ENCODE measurements at regions not wholly inside any gene's neighbourhood (a gene's known extent, or its start where the extent isn't known, plus 50 kb on each side); places are given as distances from the start of the nearest gene placed in this dataset.

GRCh38 chr4:11693693-11694092, 265.0 kb upstream of the HS3ST1 start:
- ATAC-seq (no peak), DNase-seq (no peak)
- intact Hi-C loops (cut with DNase I): no loop called here
- Histone ChIP-seq H3K36me3 (no peaks in the 10 kb centered on the region), H3K27ac (no peak overlapping the region), H3K4me3 (no peak overlapping the region), H3K4me1 (peaks cover 0 to 17% (median 4%) of the 10 kb centered on the region in 9 donors), H3K9me3 (peaks cover 0 to 24% (median 8%) of the 10 kb centered on the region in 11 donors), H3K27me3 (no peaks in the 10 kb centered on the region)
- WGBS, 2 donors: 38 to 39% methylated on average over 2 of the region's 2 CpGs
- TF ChIP-seq, protein P1, sequence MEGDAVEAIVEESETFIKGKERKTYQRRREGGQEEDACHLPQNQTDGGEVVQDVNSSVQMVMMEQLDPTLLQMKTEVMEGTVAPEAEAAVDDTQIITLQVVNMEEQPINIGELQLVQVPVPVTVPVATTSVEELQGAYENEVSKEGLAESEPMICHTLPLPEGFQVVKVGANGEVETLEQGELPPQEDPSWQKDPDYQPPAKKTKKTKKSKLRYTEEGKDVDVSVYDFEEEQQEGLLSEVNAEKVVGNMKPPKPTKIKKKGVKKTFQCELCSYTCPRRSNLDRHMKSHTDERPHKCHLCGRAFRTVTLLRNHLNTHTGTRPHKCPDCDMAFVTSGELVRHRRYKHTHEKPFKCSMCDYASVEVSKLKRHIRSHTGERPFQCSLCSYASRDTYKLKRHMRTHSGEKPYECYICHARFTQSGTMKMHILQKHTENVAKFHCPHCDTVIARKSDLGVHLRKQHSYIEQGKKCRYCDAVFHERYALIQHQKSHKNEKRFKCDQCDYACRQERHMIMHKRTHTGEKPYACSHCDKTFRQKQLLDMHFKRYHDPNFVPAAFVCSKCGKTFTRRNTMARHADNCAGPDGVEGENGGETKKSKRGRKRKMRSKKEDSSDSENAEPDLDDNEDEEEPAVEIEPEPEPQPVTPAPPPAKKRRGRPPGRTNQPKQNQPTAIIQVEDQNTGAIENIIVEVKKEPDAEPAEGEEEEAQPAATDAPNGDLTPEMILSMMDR (IDR thresholded peaks at IDR 0.05): no peak

GRCh38 chr4:11691236-11691635, 262.5 kb upstream of the HS3ST1 start:
- WGBS, 2 donors: 74 to 80% methylated on average over 3 of the region's 3 CpGs
- Histone ChIP-seq H3K4me1 (peaks cover 0 to 6% (median 0%) of the 10 kb centered on the region in 9 donors), H3K36me3 (no peaks in the 10 kb centered on the region), H3K4me3 (no peak overlapping the region), H3K27ac (no peak overlapping the region), H3K9me3 (peaks cover 0 to 24% (median 8%) of the 10 kb centered on the region in 11 donors), H3K27me3 (no peaks in the 10 kb centered on the region)
- DNase-seq (no peak), ATAC-seq (no peak)
- TF ChIP-seq, protein P1 (IDR thresholded peaks at IDR 0.05): no peak
- intact Hi-C loops (cut with DNase I): no loop called here

DNA sequence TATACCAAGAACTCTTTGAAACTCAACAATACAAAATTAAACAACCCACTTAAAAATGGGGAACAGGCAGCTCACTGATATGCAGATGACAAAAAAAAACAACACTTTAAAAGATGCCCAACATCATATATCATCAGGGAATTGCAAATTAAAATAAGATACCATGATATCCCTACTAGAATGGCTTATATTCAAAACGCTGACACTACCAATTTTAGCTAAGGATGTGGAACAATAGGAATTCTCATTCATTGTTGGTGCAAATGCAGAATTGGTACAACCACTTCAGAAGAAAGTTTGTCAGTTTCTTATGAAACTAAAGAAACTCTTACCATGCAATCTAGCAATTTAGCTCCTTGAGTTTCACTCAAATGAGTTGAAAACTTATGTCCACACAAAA, 259.0 kb upstream of the HS3ST1 start:
- WGBS, 2 donors: 85 to 91% methylated on average over 1 of the region's 1 CpG
- Histone ChIP-seq H3K27ac (no peak overlapping the region), H3K4me3 (no peak overlapping the region), H3K36me3 (no peaks in the 10 kb centered on the region), H3K9me3 (peaks cover 0 to 6% (median 0%) of the 10 kb centered on the region in 11 donors), H3K4me1 (peaks cover 0 to 6% (median 0%) of the 10 kb centered on the region in 9 donors), H3K27me3 (no peaks in the 10 kb centered on the region)
- TF ChIP-seq, protein P1 (IDR thresholded peaks at IDR 0.05): no peak
- intact Hi-C loops (cut with DNase I): no loop called here
- ATAC-seq (no peak), DNase-seq (no peak)

GRCh38 chr4:11685481-11685880, 256.8 kb upstream of the HS3ST1 start:
- 80 to 83% methylated on average over 5 of the region's 5 CpGs for WGBS, 2 donors
- DNase-seq (no peak), ATAC-seq (no peak)
- TF ChIP-seq, protein P1 (IDR thresholded peaks at IDR 0.05): no peak
- intact Hi-C loops (cut with DNase I): no loop called here
- Histone ChIP-seq H3K4me3 (no peak overlapping the region), H3K4me1 (peaks cover 0 to 6% (median 0%) of the 10 kb centered on the region in 9 donors), H3K9me3 (no peaks in the 10 kb centered on the region), H3K27ac (no peak overlapping the region), H3K27me3 (no peaks in the 10 kb centered on the region), H3K36me3 (no peaks in the 10 kb centered on the region)
